ENCODE measurements at regions not wholly inside any gene's neighbourhood (a gene's known extent, or its start where the extent isn't known, plus 50 kb on each side); places are given as distances from the start of the nearest gene placed in this dataset.

GRCh38 chr6:30396833-30397479 is 52.0 kb downstream of the RPP21 start:
- DNase-seq, result peak; percentile 21

GRCh38 chr6:30397697-30398096 is 52.7 kb downstream of the RPP21 start:
- no peak for DNase-seq

DNA sequence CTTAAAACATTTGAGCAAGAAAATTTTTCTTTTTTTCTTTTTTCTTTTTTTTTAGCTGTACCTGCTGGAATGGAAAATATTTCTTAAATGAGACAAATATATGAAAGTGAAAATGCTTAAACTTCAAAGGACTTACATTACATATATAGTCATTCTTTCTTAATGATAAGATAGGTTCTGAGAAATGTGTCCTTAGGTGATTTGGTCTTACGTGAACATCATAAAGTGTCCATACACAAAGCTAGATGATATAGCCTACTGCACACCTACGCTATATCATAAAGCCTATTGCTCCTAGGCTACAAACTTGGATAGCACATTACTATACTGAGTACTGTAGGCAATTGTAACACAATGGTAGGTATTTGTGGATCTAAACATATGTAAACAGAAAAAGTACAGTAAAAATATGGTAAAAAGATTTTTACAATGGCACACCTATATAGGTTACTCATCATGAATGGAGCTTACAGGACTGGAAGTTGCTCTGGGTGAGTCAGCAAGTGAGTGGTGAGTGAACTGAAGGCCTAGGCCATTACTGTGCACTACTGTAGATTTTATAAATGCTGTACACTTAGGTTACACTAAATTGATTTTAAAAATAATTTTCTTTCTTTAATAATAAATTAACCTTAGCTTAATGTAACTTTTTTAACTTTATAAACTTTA is 54.6 kb downstream of the RPP21 start:
- DNase-seq, result no peak

DNA sequence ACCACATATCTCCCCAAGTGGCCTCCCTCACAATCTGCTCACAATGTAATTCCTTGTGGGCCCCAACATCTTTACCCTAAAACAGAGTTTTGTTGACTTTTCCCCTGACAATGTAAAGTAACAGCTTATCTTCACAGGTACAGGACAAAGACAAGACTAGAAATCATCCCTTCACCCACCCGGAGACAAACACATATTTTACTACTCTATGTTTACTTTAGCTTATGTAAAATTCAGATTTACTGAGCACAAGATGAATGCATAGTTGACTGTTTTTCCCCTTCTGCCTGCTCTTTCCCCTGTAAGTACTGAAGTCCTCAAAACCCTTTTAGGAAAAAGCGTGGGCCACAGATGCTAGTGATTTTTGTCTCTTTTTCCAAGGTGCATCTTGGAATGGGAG is 61.0 kb downstream of the RPP21 start:
- DNase-seq, result no peak

GRCh38 chr6:30409184-30409583 is 64.2 kb downstream of the RPP21 start:
- no peak for DNase-seq

DNA sequence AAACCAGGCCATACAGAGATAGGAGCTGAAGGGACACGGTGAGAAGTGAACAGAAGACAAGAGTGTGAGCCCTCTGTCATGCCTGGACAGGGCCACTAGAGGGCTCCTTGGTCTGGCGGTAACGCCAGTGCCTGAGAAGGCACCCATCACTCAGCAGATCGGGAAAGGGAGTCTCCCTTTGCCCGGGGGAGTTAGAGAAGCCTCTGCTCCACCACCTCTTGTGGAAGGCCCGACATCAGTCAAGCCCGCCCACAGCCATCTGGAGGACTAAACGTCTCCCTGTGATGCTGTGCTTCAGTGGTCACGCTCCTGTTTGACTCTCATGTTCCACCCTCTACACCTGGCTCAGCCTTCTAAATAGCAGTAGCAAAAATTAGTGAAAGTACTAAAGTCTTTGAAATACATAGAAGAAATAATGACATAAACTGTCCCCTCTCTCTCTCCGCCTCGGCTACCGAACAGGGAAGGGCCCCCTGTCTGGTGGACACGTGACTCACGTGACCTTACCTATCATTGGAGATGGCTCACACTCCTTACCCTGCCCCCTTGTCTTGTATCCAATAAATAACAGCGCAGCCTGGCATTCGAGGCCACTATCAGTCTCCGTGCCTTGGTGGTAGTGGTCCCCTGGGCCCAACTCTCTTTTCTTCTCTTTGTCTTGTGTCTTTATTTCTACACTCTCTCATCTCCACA is 66.7 kb downstream of the RPP21 start:
- no peak for DNase-seq

DNA sequence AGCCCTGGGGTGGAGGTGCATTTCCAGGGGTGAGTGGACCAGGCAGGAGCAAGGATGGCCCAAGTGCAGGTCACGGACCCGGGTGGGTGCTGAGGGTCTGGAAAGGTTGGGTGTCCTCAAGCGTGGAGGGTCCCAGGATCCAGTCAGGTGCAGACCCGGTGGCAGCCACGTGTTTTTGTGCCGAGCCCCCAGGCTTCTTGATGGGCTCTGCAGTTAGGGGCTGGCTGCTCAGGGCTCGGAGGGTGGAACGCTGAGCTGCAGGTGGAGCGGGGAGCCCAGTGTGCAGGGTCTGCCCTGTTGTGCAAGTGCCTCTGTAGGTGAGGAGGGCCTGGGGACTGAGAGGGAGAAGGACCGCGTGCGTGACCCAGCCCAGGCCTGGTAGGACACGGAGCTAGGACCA is 70.9 kb upstream of the HLA-E start:
- no peak for DNase-seq

DNA sequence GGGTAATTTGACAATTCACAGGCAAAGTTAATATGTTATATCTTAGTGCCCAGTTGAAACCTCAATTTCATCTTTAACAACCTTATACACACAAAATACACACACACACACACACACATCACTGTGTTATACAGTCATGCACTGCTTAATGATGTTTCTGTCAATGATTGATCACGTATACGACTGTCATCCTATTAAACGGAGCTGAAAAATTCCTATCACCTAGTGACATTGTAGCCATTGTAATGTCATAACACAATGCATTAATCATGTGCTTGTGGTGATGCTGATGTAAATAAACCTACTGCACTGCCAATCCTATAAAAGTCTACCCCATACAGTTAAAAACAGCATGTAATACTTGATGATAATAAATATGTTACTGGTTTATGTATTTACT is 64.8 kb upstream of the HLA-E start:
- DNase-seq, result no peak

All from NCI-H446 treated with DMSO at 0.1 percent for 48 hours (cell line).